HG02943 (cell line): ENCODE measurements at regions not wholly inside any gene's neighbourhood (a gene's known extent, or its start where the extent isn't known, plus 50 kb on each side); places are given as distances from the start of the nearest gene placed in this dataset.

Experiments used
- ATAC-seq: cut with Tn5 transposase; IDR thresholded peaks from one replicate; pipeline ENCODE4 v1.9.1; 2021; ENCODE audit warnings: mild to moderate bottlenecking, low read depth, moderate library complexity; ENCODE audit not compliant: unreplicated experiment

GRCh38 chr15:98505611-98506031 lies 142.7 kb upstream of the IGF1R start:
- no peak for ATAC-seq

DNA sequence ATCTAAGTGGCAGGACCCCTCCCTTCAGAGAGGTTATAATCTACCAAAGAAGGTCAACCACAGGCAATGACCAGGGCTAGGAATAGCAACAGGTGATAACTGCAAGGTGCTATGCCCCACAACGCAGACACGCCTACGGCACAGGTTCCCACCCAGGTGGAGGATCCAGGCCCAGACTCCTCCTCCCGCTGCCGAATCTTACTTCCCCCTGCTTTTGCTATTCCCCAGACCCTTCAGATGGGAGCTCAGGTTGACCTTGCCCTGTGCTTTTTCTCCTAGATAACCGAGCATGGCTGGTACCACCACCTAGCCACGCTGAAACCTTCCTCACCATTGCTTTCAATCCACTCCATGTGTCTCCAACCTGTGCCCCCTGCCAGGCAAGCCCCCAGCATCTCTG lies 142.2 kb upstream of the IGF1R start:
- ATAC-seq: no peak

GRCh38 chr15:98506711-98507110 lies 141.6 kb upstream of the IGF1R start:
- ATAC-seq: no peak

DNA sequence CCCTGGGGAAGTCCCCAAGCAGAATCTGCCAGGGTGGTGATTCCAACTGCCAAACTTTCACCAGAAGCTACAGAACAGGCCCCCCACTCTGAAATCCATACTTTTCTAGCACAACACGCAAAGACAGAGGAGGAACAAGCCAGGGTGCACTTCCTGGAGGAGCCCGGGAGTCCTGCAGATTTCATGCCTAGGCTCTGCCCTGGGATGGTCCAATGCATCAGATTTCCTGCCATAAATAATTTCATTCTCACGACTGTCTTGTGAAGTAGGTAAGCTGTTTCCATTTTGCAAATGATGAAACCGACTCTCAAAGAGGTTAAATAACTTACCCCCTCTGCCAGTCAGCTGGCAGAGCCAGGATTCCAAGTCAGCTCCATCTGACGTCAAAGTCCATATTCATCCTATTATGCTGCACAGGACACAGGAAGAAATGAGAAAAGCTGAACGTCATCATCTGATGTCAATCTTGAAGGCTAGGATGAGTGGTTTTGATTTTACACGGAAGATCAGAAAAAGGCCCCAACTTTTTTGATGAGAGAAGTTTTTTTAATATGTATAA lies 134.8 kb upstream of the IGF1R start:
- no peak for ATAC-seq

GRCh38 chr15:98514034-98514622 lies 134.2 kb upstream of the IGF1R start:
- no peak for ATAC-seq

DNA sequence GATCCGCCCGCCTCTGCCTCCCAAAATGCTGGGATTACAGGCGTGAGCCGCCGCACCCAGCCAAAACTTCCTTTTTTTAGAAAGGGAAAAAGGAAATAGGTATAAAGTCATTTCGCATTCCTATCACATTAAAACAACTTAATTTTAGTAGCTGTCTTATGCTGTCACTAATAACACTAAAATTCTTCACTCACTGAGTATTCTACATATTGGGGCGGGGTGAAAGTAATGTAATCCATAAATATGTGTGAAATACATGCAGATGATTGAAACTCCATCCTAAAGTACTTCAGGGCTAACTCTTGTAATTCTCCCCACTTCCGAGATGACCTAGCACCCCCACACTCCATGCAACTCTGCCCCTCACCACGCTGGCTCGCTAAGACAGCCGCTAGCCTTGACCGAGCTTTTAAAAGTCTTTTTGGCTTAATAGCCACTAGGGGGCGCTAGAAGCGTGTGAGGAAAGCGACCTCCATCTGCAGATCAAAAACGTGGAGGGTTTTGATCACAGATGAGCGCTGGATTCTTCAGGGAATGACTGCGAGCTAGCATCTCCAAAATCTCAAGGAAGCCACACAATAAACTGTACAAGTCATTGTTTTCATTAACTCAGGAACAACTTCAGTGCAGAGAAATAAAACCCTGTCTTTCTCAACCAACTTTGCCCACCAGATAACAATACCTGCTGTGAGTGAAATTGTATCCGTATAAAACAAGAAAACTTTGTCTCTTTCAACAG lies 129.3 kb upstream of the IGF1R start:
- peak; percentile 85 for ATAC-seq

GRCh38 chr15:98519767-98520550 lies 128.4 kb upstream of the IGF1R start:
- no peak for ATAC-seq

- no peak for ATAC-seq
Observed at GRCh38 chr15:98522127-98522526, 126.2 kb upstream of the IGF1R start.

DNA sequence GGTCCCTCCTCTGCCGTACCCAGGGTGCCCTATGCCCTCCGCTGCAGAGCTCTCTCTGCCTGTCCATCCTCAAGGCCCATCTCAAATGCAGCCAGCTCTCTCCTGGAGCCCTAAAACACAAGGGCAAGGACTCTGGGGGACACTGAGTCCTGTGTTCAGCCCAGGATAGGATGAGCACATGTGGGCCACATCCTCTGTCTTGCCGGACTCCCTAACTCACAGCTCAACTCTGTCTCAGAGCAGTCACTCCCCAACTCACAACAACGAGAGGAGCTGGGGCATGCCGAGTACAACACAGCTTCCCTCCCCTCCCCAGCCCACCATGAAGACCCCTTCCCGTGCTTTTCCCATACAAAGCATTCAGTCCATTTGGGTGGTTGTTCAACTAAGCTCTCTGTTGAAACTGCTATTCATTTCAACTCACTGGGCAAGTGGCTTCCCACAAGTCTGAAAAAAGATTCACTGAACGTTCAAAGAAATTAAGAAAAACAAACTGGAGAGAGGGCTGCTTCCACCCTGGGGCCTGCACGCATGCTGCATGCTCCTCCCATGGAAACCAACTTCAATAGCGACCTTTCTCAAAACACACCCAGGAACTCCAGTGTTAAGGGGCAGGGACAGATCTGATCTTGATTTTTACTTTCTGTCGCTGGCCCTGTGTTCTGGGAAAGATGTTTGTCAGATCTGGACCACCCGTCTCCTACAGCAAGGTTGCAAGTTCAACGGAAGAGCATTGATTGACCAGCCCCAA lies 124.3 kb upstream of the IGF1R start:
- ATAC-seq: no peak

DNA sequence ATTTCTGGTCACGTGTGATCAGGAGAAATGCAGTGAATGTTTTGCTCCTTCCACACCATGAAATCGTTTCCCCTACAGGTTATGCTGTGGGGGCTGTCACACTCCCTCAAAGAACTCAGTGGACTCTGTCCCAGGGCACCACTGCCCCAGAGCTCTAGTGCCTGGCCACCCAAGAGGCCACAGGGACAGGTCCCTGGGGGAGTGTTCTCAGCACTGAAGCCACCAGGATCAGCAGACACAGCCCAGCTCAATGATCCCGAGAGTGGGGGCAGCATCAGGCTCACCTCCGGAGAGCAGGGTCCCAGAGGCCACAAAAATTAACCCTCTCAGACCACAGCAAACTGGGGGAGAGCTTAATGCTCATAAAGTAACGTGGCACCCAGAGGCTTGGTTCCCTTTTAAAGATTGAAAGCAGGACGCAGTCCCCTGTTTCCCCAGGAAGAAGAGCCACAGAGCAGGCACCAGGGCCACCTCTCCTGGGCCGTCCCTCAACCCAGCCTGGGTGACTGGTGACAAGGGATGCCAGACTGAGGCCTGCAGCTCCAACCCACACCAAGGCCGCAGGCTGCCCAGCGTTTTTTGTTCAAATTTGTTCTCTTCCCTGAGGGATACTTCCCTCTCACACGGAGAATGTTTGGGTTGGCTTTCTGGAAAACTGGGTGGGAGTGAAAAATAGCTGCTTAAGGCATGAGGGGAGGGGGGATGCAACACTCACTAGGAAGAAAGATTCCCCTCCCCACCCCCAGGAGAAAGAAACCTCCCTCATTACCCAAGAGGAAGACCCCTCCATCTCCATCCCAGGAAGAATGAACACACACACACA lies 123.3 kb upstream of the IGF1R start:
- ATAC-seq: no peak

GRCh38 chr15:98525661-98526001 lies 122.7 kb upstream of the IGF1R start:
- no peak for ATAC-seq

DNA sequence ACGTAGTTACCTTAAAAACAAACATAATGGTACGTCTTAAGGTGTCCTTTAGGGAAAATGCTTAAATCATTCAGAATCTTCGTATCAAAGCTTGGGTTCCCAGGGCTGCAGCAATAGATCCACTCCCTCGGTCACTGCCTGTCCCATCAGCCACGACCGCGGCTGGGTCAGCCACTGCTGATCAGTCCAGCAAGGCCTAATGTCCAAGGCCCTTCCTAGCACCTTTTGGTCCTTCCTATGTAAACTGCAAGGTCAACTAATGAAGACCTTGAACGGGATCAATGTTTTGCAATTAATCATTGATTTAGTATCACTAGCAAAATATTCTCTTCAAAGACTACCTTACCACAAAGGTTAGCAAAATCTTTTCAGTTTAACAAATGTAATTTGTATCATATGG lies 122.2 kb upstream of the IGF1R start:
- ATAC-seq: no peak

GRCh38 chr15:98528046-98528725 lies 120.2 kb upstream of the IGF1R start:
- ATAC-seq: no peak

DNA sequence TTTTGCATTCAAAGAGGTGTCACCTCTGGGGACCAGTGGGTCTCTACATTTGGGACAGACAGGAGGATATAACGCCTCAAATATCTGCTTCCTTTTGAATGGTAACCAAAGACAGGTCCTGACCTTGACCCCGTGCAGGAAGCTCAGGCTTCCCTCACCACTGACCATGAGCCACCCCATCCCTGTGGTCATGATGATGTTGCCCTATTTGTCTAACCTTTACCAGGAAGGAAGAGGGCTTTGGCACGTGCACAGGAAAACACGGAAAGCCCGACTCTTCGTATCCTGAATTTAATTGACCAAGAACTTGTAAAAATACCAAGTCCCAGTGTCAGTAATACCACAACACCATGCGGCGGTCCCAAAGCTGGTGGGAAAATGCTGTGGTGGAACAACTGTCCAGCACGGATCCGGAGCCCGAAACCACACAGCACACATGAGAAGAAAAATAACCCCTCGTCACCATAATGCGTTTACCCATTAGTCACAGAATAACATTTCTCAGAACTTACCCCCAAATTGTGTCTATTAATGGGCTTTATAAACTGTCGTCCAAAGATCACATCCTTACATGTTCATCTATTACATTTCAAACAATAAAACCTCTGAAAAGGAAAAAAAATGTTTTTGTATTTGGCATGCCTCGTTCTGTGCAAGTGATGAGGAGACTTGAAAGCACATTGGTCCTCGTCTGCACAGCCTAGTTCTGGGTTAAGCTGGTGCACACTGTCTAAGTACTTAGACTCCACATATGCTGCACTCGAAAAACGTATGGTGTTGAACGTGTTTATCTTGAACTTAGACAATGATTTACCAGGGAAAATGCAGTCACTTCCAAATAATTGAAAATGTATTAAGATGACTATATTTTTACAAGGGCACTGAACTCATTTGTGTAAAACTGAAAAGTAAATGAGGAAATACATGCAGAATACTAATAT lies 118.9 kb upstream of the IGF1R start:
- ATAC-seq: no peak

DNA sequence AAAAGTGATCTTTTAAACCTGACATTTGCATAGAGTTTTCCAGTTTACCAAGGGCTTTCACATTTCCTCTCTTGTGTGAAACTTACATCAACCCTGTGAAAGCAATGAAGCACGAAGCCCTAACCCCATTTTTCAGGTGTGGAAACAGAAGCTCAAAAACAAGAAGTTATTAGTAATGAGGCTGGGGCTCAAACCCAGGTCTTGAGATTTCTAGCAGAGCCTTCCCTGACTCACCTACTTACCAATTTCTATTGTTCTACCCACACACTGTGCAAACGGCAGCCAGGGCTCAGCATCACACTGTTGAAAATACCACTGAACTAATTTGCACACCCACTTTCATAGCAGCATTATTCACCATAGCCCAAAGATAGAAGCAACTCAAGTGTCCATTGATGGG lies 117.8 kb upstream of the IGF1R start:
- no peak for ATAC-seq

- ATAC-seq: no peak
Observed at GRCh38 chr15:98532063-98532462, 116.3 kb upstream of the IGF1R start.

DNA sequence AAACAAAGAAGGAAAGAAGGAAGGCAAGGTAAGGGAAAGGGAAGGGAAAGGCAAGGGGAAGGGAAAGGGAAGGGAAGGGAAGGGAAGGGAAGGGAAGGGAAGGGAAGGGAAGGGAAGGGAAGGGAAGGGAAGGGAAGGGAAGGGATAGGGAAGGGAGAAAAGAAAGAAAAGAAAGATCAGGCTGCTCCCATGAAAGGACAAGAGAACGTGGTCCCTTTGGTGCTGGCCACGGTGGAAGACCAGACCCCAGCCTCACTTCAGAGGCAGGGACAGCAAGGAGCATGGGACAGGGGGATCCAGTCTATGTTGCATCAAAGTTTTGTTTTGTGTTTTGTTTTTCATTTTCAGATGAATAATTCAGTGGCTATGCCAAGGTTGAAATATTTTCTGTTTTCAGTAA lies 111.4 kb upstream of the IGF1R start:
- no peak for ATAC-seq

GRCh38 chr15:98537516-98538060 lies 110.8 kb upstream of the IGF1R start:
- ATAC-seq: no peak
